ENCODE measurements at regions not wholly inside any gene's neighbourhood (a gene's known extent, or its start where the extent isn't known, plus 50 kb on each side); places are given as distances from the start of the nearest gene placed in this dataset.

- Histone ChIP-seq H3K36me3 (ENCODE audit: control insufficient read depth, insufficient read depth, low read length) (no peaks in the 10 kb centered on the region), H3K9ac (ENCODE audit: extremely low read depth, low read length, poor library complexity, severe bottlenecking) (no peak overlapping the region), H3K27ac (ENCODE audit: low read depth, low read length) (no peak overlapping the region), H3K4me3 (ENCODE audit: low read length) (no peak overlapping the region), H3K9me3 (ENCODE audit: control insufficient read depth, low read length) (no peaks in the 10 kb centered on the region), H3K4me1 (ENCODE audit: control insufficient read depth, insufficient read depth, low read length) (no peaks in the 10 kb centered on the region), H3K27me3 (ENCODE audit: control insufficient read depth, insufficient read depth, low read length, poor library complexity, severe bottlenecking) (no peaks in the 10 kb centered on the region)
- no peak for DNase-seq
- WGBS, 2 experiments (ENCODE audit: insufficient coverage in 1 of 2, insufficient read length in 1 of 2): 90 to 95% methylated on average over 2 to 4 of the region's 4 CpGs
- no peaks in the 10 kb centered on the region for H3K9me3 Mint-ChIP-seq
- H3K4me1 Mint-ChIP-seq: peaks cover 4% of the 10 kb centered on the region
- TF ChIP-seq CTCF (conservative IDR thresholded peaks at IDR 0.05): no peak
- H3K27me3 Mint-ChIP-seq (ENCODE audit: insufficient read depth): no peaks in the 10 kb centered on the region
- no peaks in the 10 kb centered on the region for H3K36me3 Mint-ChIP-seq (ENCODE audit: low read depth)
- H3K27ac Mint-ChIP-seq: no peak overlapping the region
- H3K4me3 Mint-ChIP-seq: no peak overlapping the region
Observed at GRCh38 chr18:41071826-41072225, 883.2 kb upstream of the PIK3C3 start.

GRCh38 chr18:41069167-41069566, 885.9 kb upstream of the PIK3C3 start:
- WGBS, 2 experiments (ENCODE audit: insufficient coverage in 1 of 2, insufficient read length in 1 of 2): 90 to 97% methylated on average over 4 to 7 of the region's 7 CpGs
- no peaks in the 10 kb centered on the region for H3K36me3 Mint-ChIP-seq (ENCODE audit: low read depth)
- TF ChIP-seq CTCF (conservative IDR thresholded peaks at IDR 0.05): no peak
- no peak overlapping the region for H3K27ac Mint-ChIP-seq
- Histone ChIP-seq H3K9ac (ENCODE audit: extremely low read depth, low read length, poor library complexity, severe bottlenecking) (no peak overlapping the region), H3K27ac (ENCODE audit: low read depth, low read length) (no peak overlapping the region), H3K4me3 (ENCODE audit: low read length) (no peak overlapping the region), H3K36me3 (ENCODE audit: control insufficient read depth, insufficient read depth, low read length) (no peaks in the 10 kb centered on the region), H3K4me1 (ENCODE audit: control insufficient read depth, insufficient read depth, low read length) (no peaks in the 10 kb centered on the region), H3K27me3 (ENCODE audit: control insufficient read depth, insufficient read depth, low read length, poor library complexity, severe bottlenecking) (no peaks in the 10 kb centered on the region), H3K9me3 (ENCODE audit: control insufficient read depth, low read length) (no peaks in the 10 kb centered on the region)
- no peaks in the 10 kb centered on the region for H3K27me3 Mint-ChIP-seq (ENCODE audit: insufficient read depth)
- H3K4me3 Mint-ChIP-seq: no peak overlapping the region
- DNase-seq: no peak
- H3K9me3 Mint-ChIP-seq: no peaks in the 10 kb centered on the region
- no peaks in the 10 kb centered on the region for H3K4me1 Mint-ChIP-seq

- Mint-ChIP-seq H3K36me3 (ENCODE audit: low read depth) (no peaks in the 10 kb centered on the region), H3K4me3 (no peak overlapping the region), H3K9me3 (no peaks in the 10 kb centered on the region), H3K4me1 (no peaks in the 10 kb centered on the region), H3K27me3 (ENCODE audit: insufficient read depth) (no peaks in the 10 kb centered on the region), H3K27ac (no peak overlapping the region)
- Histone ChIP-seq H3K27me3 (ENCODE audit: control insufficient read depth, insufficient read depth, low read length, poor library complexity, severe bottlenecking) (no peaks in the 10 kb centered on the region), H3K9me3 (ENCODE audit: control insufficient read depth, low read length) (no peaks in the 10 kb centered on the region), H3K4me1 (ENCODE audit: control insufficient read depth, insufficient read depth, low read length) (no peaks in the 10 kb centered on the region), H3K4me3 (ENCODE audit: low read length) (no peak overlapping the region), H3K27ac (ENCODE audit: low read depth, low read length) (no peak overlapping the region), H3K9ac (ENCODE audit: extremely low read depth, low read length, poor library complexity, severe bottlenecking) (no peak overlapping the region), H3K36me3 (ENCODE audit: control insufficient read depth, insufficient read depth, low read length) (no peaks in the 10 kb centered on the region)
- WGBS, 2 experiments (ENCODE audit: insufficient coverage in 1 of 2, insufficient read length in 1 of 2): no CpG with 5 or more reads among the region's 1 CpG
- TF ChIP-seq CTCF (conservative IDR thresholded peaks at IDR 0.05): no peak
- DNase-seq: no peak
Observed at GRCh38 chr18:41064916-41065315, 890.1 kb upstream of the PIK3C3 start.

Data from endodermal cell (in vitro differentiated cells).